Breast epithelium (tissue), 4 donors: ENCODE measurements at regions not wholly inside any gene's neighbourhood (a gene's known extent, or its start where the extent isn't known, plus 50 kb on each side); places are given as distances from the start of the nearest gene placed in this dataset.
"Not testable (repeated sequence)": the region's sequence is repeated elsewhere in the genome, so short reads cannot be mapped to it uniquely, and the experiment has no call there.

ENCODE experiments used
- DNase-seq, 2 donors: peaks; one replicate each; pipeline ENCODE4 v3.0.0-alpha.2; 2019; ENCODE audit warnings: low spot score in 2 of 2
- H3K27ac ChIP-seq, 2 donors: fragments of 200-600 bp; sonication (generic) in 1 of 2; one replicate each; pipeline ENCODE4 v1.5.1; 2016 to 2019; ENCODE audit warnings: mild to moderate bottlenecking in 1 of 2
- H3K27me3 ChIP-seq, 2 donors: fragments of 200-600 bp; sonication (generic) in 1 of 2; one replicate each; pipeline versions ENCODE4 v1.5.1 to v1.6.0; 2017 to 2019; ENCODE audit warnings: control low read depth in 1 of 2, mild to moderate bottlenecking in 1 of 2
- H3K36me3 ChIP-seq: fragments of 200-600 bp; one replicate; pipeline ENCODE4 v1.5.1; 2019
- H3K4me1 ChIP-seq, 2 donors: fragments of 200-600 bp; sonication (generic); one replicate each; pipeline ENCODE4 v1.5.1; 2016 to 2019; ENCODE audit warnings: control low read depth in 1 of 2
- H3K4me3 ChIP-seq, 3 donors: fragments of 200-600 bp; sonication (generic); 1 replicate in 2 of 3; 2 replicates in 1 of 3; pipeline ENCODE4 v1.5.1; 2016 to 2019; ENCODE audit warnings: mild to moderate bottlenecking in 3 of 3, moderate library complexity in 2 of 3
- H3K9me3 ChIP-seq, 2 donors: fragments of 200-600 bp; sonication (generic) in 1 of 2; one replicate each; pipeline ENCODE4 v1.5.1; 2016 to 2019; ENCODE audit warnings: control low read depth in 1 of 2
- POLR2A ChIP-seq: fragments of 450-650 bp; IDR thresholded peaks from one replicate; pipeline ENCODE4 v1.6.1; 2016; ENCODE audit warnings: antibody characterized with exemption, mild to moderate bottlenecking, moderate library complexity
- POLR2AphosphoS5 ChIP-seq, 3 donors: sonication (generic); formaldehyde crosslinking; IDR thresholded peaks; one replicate each; pipeline ENCODE4 v1.6.1; 2017; ENCODE audit warnings: antibody characterized with exemption in 3 of 3
- intact Hi-C: fragments of 100-400 bp; cut with DNase I; formaldehyde crosslinking; loops from one replicate; pipeline ENCODE4 v1.15.1; 2023; ENCODE audit warnings: low total_unique reads
- TF ChIP-seq, protein P1 (sequence below), 3 donors: fragments of 450-650 bp; IDR thresholded peaks; one replicate each; pipeline ENCODE4 v1.5.1; 2016 to 2017; ENCODE audit warnings: antibody characterized with exemption in 3 of 3, mild to moderate bottlenecking in 3 of 3, moderate library complexity in 3 of 3

- H3K27ac ChIP-seq, H3K27me3 ChIP-seq, H3K9me3 ChIP-seq, intact Hi-C loops, H3K4me1 ChIP-seq, H3K36me3 ChIP-seq: not testable (repeated sequence)
- DNase-seq = peak in 1 of 2 donors; percentile 58
- peak overlapping the region in 2 of 3 donors; percentile 47 to 64 for H3K4me3 ChIP-seq
- TF ChIP-seq, protein P1, sequence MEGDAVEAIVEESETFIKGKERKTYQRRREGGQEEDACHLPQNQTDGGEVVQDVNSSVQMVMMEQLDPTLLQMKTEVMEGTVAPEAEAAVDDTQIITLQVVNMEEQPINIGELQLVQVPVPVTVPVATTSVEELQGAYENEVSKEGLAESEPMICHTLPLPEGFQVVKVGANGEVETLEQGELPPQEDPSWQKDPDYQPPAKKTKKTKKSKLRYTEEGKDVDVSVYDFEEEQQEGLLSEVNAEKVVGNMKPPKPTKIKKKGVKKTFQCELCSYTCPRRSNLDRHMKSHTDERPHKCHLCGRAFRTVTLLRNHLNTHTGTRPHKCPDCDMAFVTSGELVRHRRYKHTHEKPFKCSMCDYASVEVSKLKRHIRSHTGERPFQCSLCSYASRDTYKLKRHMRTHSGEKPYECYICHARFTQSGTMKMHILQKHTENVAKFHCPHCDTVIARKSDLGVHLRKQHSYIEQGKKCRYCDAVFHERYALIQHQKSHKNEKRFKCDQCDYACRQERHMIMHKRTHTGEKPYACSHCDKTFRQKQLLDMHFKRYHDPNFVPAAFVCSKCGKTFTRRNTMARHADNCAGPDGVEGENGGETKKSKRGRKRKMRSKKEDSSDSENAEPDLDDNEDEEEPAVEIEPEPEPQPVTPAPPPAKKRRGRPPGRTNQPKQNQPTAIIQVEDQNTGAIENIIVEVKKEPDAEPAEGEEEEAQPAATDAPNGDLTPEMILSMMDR (IDR thresholded peaks at IDR 0.05) = peak in 2 of 3 donors; percentile 60 to 67
Measured at GRCh38 chr2:131672471-131673399, 145.0 kb downstream of the CCDC74A start.

- peak; percentile 57 to 77 for DNase-seq
- intact Hi-C loops = no loop called here
- Histone ChIP-seq H3K36me3 (no peaks in the 10 kb centered on the region), H3K4me1 (peaks cover 0 to 8% of the 10 kb centered on the region in 2 donors), H3K27me3 (no peaks in the 10 kb centered on the region), H3K9me3 (peaks cover 0 to 1% of the 10 kb centered on the region in 2 donors), H3K27ac (no peak overlapping the region), H3K4me3 (peak overlapping the region; percentile 13 to 64 (median 47))
- TF ChIP-seq POLR2AphosphoS5 (IDR thresholded peaks at IDR 0.05) = no peak
- TF ChIP-seq, protein P1 (IDR thresholded peaks at IDR 0.05) = peak; percentile 69 to 73 (median 73)
Measured at GRCh38 chr2:131673400-131674173, 145.9 kb downstream of the CCDC74A start.

DNA sequence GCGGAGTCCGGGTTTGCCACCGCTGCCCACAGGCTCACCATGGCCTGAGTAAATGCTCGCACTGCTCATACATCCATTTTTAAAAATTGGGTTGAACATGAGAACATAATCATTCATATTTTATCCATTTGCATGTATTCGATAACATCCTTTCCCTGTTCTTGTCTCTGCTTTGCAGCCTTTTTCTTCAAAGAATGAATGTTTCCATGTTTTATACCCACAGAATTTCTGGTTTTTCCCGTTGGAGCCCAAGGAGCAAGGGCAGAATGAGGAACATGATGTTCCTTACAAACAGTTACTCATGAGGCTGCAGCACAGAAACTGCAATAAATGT lies 146.5 kb downstream of the CCDC74A start:
- no peaks in the 10 kb centered on the region for H3K36me3 ChIP-seq
- no peaks in the 10 kb centered on the region for H3K9me3 ChIP-seq
- intact Hi-C loops = no loop called here
- no peak overlapping the region for H3K27ac ChIP-seq
- no peaks in the 10 kb centered on the region for H3K27me3 ChIP-seq
- H3K4me1 ChIP-seq = peaks cover 0 to 8% of the 10 kb centered on the region in 2 donors
- H3K4me3 ChIP-seq = peak overlapping the region in 2 of 3 donors; percentile 47 to 64
- TF ChIP-seq, protein P1 (IDR thresholded peaks at IDR 0.05) = no peak
- TF ChIP-seq POLR2AphosphoS5 (IDR thresholded peaks at IDR 0.05) = no peak
- TF ChIP-seq POLR2A = no peak
- DNase-seq = no peak

DNA sequence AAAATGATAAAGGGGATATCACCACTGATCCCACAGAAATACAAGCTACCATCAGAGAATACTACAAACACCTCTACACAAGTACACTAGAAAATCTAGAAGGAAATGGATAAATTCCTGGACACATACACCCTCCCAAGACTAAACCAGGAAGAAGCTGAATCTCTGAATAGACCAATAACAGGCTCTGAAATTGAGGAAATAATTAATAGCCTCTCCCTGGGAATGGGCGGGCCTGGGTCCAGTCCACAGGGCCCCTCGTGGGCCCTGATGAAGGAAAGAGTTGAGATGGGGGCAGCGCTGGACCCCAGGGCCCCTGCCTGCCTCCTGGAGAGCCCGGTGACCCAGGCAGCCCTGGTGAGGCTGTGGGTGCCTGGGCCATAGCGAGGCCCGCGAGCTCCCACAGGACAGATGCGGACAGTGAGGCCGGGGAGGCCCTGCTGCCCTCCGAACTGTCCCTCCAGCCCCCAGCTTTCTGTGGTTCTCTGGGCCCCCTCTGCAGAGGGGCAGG lies 154.0 kb downstream of the CCDC74A start:
- intact Hi-C loops, H3K9me3 ChIP-seq, H3K36me3 ChIP-seq, H3K4me1 ChIP-seq, H3K27me3 ChIP-seq, DNase-seq: not testable (repeated sequence)
- H3K4me3 ChIP-seq = peak overlapping the region; percentile 66 to 76 (median 74)
- H3K27ac ChIP-seq = peak overlapping the region; percentile 90 to 91

- H3K9me3 ChIP-seq = no peaks in the 10 kb centered on the region
- peak overlapping the region; percentile 66 to 76 (median 74) for H3K4me3 ChIP-seq
- H3K4me1 ChIP-seq = no peaks in the 10 kb centered on the region
- intact Hi-C loops = no loop called here
- H3K27me3 ChIP-seq = no peaks in the 10 kb centered on the region
- TF ChIP-seq POLR2A = no peak
- TF ChIP-seq POLR2AphosphoS5 (IDR thresholded peaks at IDR 0.05) = no peak
- TF ChIP-seq, protein P1 (IDR thresholded peaks at IDR 0.05) = peak in 1 of 3 donors; percentile 17
- H3K36me3 ChIP-seq = no peaks in the 10 kb centered on the region
- peak; percentile 71 to 77 for DNase-seq
- H3K27ac ChIP-seq = peak overlapping the region; percentile 90 to 91
Measured at GRCh38 chr2:131682122-131682944, 154.6 kb downstream of the CCDC74A start.

GRCh38 chr2:131682945-131683330 lies 155.2 kb downstream of the CCDC74A start:
- intact Hi-C loops, DNase-seq: not testable (repeated sequence)
- H3K27ac ChIP-seq = peak overlapping the region; percentile 90 to 91

DNA sequence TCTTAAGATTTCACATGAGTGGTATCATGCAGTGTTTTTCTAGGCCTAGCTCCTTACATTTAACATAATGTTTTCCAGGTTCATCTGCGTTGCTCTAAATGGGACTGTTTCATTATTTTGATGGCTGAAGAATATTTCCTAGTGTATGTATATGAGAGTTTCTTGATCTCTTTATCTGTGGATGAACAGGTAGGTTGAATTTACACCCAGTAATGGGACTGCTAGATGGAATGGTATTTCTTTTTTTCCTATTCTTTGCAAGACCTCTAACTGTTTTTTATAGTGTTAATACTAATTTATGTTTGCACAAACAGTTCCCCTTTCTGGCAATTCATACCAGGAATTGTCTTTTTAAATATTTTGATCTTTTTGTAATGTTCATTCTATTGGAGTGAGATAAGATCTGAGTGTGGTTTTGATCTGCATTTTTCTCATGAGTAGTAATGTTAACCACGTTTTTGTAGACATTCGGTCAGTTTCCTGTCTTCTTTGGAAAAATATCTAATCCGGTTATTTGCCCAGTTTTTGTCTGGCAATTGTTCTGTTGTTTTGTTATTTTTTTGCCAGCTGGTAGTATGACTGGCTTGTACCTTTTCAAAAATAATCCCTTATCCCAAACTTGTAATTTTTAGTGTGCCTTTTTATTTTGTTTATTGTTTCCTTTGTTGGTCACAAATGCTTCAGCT lies 157.1 kb downstream of the CCDC74A start:
- H3K9me3 ChIP-seq, H3K27me3 ChIP-seq, intact Hi-C loops, H3K27ac ChIP-seq, H3K4me1 ChIP-seq, DNase-seq, H3K4me3 ChIP-seq, H3K36me3 ChIP-seq: not testable (repeated sequence)

More at GRCh38 chr2:131682945-131683330, 155.2 kb downstream of the CCDC74A start:
- not testable (repeated sequence) for H3K4me1 ChIP-seq, H3K27me3 ChIP-seq, H3K9me3 ChIP-seq, H3K36me3 ChIP-seq
- H3K4me3 ChIP-seq = peak overlapping the region; percentile 66 to 76 (median 74)
